ENCODE measurements at regions not wholly inside any gene's neighbourhood (a gene's known extent, or its start where the extent isn't known, plus 50 kb on each side); places are given as distances from the start of the nearest gene placed in this dataset.

GRCh38 chr3:27638594-27638993, 83.5 kb downstream of the EOMES start:
- TF ChIP-seq POLR2AphosphoS5 (IDR thresholded peaks at IDR 0.05), result no peak
- TF ChIP-seq, protein P1, sequence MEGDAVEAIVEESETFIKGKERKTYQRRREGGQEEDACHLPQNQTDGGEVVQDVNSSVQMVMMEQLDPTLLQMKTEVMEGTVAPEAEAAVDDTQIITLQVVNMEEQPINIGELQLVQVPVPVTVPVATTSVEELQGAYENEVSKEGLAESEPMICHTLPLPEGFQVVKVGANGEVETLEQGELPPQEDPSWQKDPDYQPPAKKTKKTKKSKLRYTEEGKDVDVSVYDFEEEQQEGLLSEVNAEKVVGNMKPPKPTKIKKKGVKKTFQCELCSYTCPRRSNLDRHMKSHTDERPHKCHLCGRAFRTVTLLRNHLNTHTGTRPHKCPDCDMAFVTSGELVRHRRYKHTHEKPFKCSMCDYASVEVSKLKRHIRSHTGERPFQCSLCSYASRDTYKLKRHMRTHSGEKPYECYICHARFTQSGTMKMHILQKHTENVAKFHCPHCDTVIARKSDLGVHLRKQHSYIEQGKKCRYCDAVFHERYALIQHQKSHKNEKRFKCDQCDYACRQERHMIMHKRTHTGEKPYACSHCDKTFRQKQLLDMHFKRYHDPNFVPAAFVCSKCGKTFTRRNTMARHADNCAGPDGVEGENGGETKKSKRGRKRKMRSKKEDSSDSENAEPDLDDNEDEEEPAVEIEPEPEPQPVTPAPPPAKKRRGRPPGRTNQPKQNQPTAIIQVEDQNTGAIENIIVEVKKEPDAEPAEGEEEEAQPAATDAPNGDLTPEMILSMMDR (IDR thresholded peaks at IDR 0.05), result no peak

All from transverse colon (tissue), 4 donors.